ENCODE measurements at regions not wholly inside any gene's neighbourhood (a gene's known extent, or its start where the extent isn't known, plus 50 kb on each side); places are given as distances from the start of the nearest gene placed in this dataset.

- TF ChIP-seq POGK (CRISPR knock-in tag; conservative IDR thresholded peaks at IDR 0.05) (peak; percentile 80; the same call in 1 of the 2 replicates), NR2F2 (IDR thresholded peaks at IDR 0.05; ENCODE audit: borderline replicate concordance, low read depth) (peak; percentile 94), HNRNPLL (IDR thresholded peaks at IDR 0.05; ENCODE audit: low read depth, low read length, poor library complexity, severe bottlenecking) (no peak), ZFP41 (CRISPR knock-in tag; IDR thresholded peaks at IDR 0.05; ENCODE audit: borderline replicate concordance) (no peak), CREM (IDR thresholded peaks at IDR 0.05) (peak; percentile 89), CREM (CRISPR knock-in tag; IDR thresholded peaks at IDR 0.05) (no peak), XRCC5 (optimal IDR thresholded peaks at IDR 0.05; ENCODE audit: low read length) (peak; percentile 69), HIC2 (CRISPR knock-in tag; IDR thresholded peaks at IDR 0.05; ENCODE audit: low read depth) (no peak), ZNF580 (CRISPR knock-in tag; IDR thresholded peaks at IDR 0.05; ENCODE audit: borderline replicate concordance, low read depth) (no peak; the same call in 1 of the 2 replicates), ZSCAN30 (CRISPR knock-in tag; IDR thresholded peaks at IDR 0.05) (no peak), SETDB1 (CRISPR knock-in tag; IDR thresholded peaks at IDR 0.05; ENCODE audit: borderline replicate concordance) (no peak), ZBTB7A (CRISPR knock-in tag; IDR thresholded peaks at IDR 0.05) (no peak), ZNF12 (CRISPR knock-in tag; IDR thresholded peaks at IDR 0.05) (peak; percentile 90), DRAP1 (CRISPR knock-in tag; IDR thresholded peaks at IDR 0.05) (peak; percentile 70), CBX1 (IDR thresholded peaks at IDR 0.05; ENCODE audit: low read depth) (peak; percentile 91), MAX (IDR thresholded peaks at IDR 0.05) (peak; percentile 69; the same call in 1 of the 2 replicates), SALL1 (CRISPR knock-in tag; IDR thresholded peaks at IDR 0.05) (peak; percentile 96), JUN (CRISPR knock-in tag; IDR thresholded peaks at IDR 0.05) (peak; percentile 68; the same call in 1 of the 2 replicates), ZNF550 (CRISPR knock-in tag; IDR thresholded peaks at IDR 0.05; ENCODE audit: borderline replicate concordance) (no peak), SUZ12 (IDR thresholded peaks at IDR 0.05; ENCODE audit: low read depth, low read length) (no peak), IKZF1 (IDR thresholded peaks at IDR 0.05) (no peak), ZEB1 (IDR thresholded peaks at IDR 0.05; ENCODE audit: insufficient replicate concordance, low read depth) (no peak), ZNF101 (CRISPR knock-in tag; IDR thresholded peaks at IDR 0.05; ENCODE audit: borderline replicate concordance, low read depth) (no peak), THAP7 (CRISPR knock-in tag; IDR thresholded peaks at IDR 0.05) (no peak), PITX1 (CRISPR knock-in tag; IDR thresholded peaks at IDR 0.05) (peak; percentile 87)
These were observed 102.1 kb downstream of the KIF2B start (continued) for GRCh38 chr17:53924530-53925455.
